HTR-8/SVneo (cell line): ENCODE measurements at regions not wholly inside any gene's neighbourhood (a gene's known extent, or its start where the extent isn't known, plus 50 kb on each side); places are given as distances from the start of the nearest gene placed in this dataset.
"Not testable (repeated sequence)": the region's sequence is repeated elsewhere in the genome, so short reads cannot be mapped to it uniquely, and the experiment has no call there.

Source experiments
- DNase-seq: peaks from one replicate; pipeline ENCODE4 v3.0.0; 2011; ENCODE audit warnings: low spot score, mixed read lengths; ENCODE audit not compliant: insufficient read length
- FAIRE-seq: peaks from 2 replicates; lab custom pipeline; 2011; peaks lifted over from hg19 to GRCh38; lab: Jason Lieb, UNC

DNA sequence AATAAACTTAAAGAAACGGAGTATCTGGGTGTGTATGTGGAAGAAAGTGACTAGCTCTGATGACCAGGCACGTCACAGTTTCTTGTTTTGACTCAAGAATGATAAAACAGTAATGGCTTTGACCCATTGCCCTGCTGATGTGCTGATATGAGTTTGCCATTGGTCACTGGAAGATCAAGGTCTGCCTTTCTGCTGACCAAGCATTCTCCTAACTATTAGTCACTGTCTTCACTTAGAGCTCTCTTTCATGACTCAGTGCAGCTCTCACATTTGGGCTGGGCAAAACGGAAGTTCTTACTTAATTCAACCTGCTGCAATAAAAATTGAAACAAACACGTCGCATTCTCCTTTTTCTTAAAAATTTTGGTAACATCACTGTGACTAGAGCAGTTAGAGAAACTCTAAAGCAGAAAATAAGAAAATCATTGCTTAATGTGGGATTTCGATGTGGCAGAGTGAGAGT, 366.7 kb downstream of the BTG1 start:
- FAIRE-seq = peak; percentile 65

DNA sequence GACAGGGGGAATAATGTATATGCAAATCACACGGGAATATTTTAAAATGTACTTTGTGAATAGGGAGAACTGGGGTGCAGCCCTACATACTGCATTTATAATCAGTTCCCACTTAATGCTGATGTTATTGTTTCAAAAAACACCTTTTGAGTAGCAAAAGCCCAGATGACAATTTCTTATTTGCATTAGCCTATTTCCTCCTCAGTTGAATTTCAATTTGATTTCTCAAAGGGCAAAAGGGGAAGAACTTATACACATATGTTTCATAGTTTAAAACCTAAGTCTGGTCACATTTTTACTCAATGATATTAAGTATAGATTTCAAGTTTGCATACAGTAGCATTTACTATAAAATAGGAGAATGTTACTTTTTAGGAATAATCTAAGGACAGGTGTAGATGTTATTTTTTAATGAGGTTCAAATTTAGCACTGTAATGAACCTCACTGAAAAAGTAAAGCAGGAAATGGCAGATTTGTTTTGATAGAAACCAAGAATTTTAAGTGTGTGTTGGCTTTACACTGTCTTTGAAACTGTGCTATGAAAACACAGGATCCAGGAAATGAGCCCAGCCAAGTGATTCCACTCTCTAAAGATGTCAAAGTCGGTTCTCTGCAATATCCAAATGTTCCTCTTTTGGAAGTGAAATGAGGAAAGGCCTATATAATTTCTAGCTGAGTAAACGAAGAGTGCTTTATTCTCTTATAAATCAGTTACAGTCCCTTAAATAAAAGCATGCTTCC, 367.4 kb downstream of the BTG1 start:
- FAIRE-seq (no peak), DNase-seq (no peak)

More for the DNA sequence above, 366.7 kb downstream of the BTG1 start:
- DNase-seq = peak; percentile 68

DNA sequence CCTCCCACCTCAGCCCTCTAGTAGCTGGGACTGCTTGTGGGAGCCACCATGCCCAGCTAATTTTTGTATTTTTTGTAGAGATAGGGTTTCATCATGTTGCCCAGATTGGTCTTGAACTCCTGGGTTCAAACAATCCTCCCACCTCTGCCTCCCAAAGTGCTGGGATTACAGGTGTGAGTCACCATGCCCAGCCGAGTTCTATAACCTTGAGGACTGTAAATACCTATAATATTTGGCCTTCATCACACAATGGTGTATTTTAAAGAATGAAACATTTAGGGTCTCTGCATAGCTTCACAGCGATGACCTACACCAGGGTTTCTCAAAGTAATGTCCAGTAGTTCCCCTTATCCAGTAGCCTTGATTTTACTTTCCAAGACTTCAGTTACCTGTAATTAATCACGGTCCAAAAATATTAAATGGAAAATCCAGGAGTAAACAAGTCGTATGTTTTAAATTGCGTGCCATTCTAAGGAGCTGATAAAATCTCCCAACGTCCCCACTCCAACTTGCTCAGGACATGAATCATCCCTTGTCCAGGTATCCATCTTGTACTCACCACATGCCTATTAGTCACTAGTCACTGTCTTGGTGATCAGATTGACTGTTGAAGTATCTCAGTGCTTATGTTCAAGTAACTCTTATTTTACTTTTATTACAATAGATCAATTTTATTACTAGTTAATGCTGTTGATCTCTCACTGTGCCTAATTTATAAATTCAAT, 368.2 kb downstream of the BTG1 start:
- DNase-seq = peak; percentile 3
- FAIRE-seq = no peak

DNA sequence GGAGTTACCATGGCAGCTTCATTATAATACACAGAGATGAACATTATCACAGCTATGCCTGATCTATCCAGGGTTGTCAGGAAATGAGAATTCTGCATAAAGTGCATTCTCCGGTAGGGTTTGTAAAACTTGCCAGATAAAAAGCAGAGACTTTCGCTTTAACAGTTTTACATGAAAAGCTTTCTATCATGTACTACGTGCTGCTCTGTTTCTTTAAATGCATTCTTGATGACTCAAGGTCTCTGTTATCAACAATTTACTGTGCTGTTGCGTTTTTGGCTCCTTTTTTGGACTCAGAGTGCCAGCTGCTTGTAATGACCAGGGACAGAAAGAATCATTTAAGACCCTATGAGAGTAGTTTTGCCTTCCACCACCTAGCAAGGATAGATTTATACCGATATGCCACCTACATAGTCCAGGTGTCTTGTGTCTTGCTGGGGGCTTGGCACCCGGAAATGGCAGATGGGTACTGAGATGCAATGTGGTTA, 371.2 kb downstream of the BTG1 start:
- FAIRE-seq = no peak
- DNase-seq = peak; percentile 3

DNA sequence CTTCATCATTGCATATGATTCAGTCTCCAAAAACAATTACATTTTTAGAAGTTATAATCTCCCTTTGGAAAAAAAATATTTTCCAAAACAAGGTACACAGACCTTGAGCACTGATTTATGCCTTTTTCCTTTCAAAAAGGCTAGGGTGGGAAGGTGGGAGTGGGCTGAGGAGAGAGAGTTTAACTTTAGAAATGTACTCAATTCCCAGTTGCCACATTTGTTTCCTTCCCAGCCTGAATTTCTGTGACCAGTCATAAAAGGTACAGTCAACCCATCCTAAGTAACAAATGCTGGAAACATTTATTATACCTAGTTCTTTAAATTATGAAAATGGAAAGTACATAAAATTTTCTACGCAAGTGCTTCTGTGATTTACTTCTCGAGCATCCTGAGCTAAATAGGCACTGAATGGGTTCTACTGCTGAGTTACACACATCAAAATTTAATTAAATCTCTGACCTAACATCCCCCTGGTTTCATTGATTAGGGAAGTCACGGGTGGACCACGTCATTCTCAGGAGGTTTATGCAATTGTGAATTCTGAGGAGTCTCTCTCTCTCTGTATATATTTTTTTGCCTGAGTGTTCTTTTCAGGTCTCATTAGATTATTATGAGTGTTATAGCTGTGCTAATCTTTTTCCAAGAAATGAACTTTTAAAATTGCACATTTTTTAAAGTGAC, 371.8 kb downstream of the BTG1 start:
- DNase-seq = no peak
- no peak for FAIRE-seq

DNA sequence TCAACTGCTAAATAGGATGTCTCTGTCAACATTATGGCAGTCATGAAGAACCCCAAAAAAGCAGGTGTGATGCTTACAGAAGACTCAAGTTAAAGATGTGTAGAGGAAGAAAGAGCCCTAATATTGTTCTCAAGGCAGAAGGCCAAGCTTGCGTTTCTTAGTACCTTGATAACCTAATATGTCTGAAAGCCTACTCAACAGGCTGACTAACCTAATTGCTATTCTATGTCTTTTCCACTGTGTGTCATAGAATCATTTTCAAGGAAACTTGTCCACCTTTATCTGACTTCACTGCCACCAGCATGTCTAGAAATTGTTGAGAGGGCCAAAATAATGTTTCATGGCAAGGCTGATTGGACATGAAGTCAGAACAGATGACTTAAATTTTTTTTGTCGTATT, 373.2 kb downstream of the BTG1 start:
- DNase-seq = no peak
- no peak for FAIRE-seq

DNA sequence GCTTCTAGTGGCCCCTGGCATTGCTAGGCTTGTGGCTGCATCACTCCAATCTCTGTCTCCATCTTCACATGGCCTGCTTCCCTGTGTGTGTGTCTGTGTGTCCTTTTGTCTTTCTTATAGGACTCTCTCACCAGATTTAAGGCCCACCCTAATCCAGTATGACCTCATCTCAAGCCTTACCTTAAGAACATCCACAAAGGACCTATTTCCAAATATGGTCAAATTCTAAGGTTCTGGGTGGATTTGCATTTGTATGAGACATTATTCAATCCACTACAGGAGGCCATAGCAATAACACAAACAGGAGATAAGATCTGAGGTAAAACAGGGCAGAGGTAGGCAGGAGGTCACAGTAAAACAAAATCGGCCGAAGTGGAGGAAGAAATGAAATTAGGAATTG, 375.9 kb downstream of the BTG1 start:
- FAIRE-seq (no peak), DNase-seq (no peak)

DNA sequence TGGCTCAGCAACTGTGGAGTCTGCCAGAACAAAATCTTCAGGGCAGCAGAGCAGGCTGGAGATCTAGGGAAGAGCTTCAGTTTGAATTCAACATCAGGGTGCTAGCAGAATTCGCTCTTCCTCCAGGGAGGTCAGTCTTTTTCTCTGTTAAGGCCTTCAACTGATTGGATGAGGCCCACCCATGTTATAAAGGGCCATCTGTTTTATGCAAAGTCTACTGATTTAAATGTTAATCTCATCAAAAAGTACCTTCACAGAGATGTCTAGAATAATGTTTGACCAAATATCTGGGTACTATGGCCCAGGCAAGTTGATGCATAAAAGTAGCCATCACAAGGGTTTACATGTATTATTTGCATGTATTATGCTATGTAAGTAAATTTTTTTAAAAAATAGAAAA, 378.4 kb downstream of the BTG1 start:
- FAIRE-seq = no peak

DNA sequence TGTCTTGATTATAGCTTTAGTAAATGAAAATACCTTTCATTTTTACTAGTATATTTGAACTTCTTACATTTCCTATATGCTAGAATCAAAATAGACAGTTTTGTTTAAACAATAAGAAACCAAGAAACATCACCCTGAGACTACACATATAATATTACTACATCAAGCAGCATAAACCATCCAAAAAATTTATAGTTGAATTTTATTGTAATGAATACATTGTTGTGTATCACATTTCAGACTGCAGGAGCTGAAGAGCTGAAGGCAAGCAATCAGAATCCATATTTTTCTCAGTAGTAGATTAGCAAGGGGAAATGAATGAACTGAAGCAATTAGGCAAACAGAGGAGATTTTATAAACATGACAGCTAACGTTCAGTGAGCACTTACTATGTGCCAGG, 379.2 kb downstream of the BTG1 start:
- DNase-seq (no peak), FAIRE-seq (no peak)

More for the DNA sequence above, 378.4 kb downstream of the BTG1 start:
- DNase-seq = no peak

DNA sequence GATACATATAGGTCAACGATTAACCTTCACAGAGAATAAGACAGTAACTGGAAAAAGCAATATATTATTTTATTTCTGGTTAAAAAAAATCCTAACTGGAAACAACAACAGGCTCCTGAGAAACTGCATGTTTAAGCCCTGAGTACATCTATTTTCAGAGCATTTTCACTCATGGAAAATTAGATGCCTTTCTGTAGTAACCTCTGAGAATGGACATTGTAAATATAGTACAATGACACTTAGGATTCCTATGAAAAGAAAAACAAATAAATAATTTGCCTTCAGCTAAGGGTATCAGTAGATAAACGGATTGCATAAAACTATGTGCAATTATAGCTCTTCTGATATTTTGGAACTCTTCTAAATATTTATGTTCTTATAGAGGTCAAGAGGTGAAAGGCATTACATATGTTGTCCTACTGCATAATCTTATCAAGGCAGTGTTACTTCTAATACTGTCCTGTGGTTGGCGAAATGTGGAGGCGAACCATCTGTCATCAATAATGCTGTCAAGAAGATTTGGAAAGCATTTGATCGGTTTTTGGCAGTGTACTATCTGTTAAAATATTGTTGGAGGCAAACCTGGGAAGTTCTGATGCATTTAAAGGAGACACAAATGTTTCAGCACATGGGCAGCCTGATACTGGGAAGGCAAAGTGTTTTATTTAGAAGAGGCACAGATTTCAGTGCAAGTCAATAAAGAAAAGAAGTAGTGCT, 381.8 kb downstream of the BTG1 start:
- DNase-seq (no peak), FAIRE-seq (no peak)

DNA sequence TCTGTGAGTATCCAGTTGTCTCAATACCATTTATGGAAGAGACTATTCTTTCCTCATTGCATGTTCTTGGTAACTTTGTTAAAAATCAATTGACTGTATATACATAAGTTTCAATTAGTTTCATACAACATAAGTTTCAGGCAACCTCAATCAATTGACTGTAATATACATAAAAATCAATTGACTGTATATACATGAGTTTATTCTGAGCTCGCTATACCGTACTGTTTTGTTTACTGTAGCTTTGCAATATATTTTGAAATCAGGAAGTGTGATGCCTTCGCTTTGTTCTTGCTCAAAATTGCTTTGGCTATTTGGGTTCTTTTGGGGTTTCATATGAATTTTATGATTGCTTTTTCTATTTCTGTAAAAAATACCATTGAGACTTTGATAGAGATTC, 392.0 kb downstream of the BTG1 start:
- FAIRE-seq (no peak), DNase-seq (no peak)

DNA sequence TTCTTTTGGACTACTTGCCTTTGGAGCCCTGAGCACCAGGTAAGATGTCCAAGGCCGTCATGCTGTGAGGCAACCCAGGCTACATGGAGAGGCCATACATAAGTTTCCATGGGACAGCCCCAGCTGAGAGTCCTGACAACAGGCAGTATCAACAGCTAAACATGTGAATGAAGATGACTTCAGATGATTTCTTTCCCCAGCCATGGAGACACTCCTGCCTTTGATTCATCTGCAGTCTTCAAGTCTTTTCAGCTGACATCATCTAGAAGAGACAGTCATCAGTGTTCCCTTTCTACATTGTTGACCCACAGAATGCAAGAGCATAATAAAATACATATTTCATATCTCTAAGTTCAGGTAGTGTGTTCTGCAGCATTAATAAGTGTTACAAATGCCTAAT, 398.7 kb downstream of the BTG1 start:
- no peak for FAIRE-seq
- no peak for DNase-seq

DNA sequence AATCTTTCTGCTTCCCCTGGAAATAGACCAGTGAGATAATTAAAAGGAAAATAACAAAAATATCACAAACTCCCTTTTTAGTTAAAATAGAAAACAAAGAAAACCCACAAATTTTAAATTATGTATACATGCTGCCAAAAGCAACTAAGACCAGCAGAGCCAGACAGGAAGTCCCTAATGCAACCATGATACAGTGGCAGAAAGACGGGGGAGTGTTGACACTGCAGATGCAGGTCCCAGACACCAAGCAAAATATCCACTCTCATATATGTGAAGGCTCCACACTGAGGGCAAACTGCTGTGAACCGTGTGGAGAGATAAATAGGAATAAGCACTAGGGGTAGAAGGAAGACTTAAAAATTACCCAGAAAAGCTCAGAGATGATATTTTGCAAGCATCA, 401.0 kb downstream of the BTG1 start:
- DNase-seq = no peak

DNA sequence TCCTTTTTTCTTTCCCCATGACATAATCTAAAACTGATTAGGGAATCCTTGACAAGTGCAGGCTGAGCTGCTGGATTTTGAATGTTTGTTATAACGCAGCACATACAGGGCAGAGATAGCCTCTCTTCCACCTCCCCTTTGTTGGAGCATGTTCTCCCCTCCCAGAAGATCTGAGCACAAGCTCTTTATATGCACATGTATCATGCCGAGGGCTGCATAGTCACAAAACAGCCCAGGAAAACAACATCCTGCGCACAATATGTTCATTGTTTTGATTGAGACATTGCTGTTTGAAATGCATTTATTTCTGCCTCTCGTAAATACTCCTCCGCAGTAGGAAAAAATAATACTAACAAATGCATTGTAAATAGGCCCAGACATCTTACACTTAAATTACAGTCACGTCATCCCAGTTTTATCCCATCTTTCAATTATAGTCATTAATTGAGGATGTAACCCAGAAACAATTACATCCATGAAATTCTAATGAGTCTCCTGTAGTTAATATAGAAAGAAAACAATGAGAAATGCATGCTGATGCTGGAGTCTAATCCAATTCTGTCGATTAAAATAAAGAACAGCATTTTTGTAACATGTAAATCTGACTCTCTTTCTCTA, 401.8 kb downstream of the BTG1 start:
- FAIRE-seq (no peak), DNase-seq (no peak)

More for the DNA sequence above, 401.0 kb downstream of the BTG1 start:
- FAIRE-seq = no peak

DNA sequence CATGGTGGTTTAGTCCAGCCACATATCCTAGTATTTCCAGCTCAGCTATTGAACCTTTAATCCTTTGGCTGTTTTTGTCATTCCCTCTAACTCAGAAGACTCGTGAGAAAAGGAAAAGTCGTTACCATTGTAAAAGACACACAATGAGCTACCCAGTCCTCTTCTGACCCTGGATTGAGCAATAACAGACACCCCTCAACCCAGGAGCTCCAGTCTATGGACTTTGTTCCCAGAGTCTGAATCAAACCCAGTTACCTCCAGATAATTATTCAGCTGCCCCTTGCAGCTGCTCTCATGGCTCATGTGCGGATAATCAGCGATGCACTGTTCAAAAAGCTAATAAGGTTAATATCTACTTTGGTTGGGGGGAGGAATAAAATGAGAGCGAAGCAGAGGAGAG, 402.4 kb downstream of the BTG1 start:
- FAIRE-seq (no peak), DNase-seq (no peak)

DNA sequence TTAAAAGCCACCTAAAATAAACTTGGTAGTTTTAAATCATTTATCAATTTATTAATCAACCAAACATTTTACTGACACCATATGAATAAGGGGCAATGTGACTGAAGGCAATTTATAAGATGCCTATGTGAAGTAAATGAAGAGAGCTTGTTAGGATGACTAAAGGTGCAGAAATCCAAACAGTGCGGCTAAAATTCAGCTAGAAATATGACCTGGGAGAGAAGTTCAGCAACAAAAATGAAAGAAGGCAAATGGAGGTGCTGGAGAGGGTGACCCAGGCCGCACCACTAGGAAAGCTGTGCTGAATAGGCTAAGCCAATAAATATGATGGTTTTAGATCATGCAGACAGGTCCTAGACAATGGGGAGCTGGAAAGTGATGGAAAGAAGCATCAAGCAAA, 403.7 kb downstream of the BTG1 start:
- DNase-seq (no peak), FAIRE-seq (no peak)

DNA sequence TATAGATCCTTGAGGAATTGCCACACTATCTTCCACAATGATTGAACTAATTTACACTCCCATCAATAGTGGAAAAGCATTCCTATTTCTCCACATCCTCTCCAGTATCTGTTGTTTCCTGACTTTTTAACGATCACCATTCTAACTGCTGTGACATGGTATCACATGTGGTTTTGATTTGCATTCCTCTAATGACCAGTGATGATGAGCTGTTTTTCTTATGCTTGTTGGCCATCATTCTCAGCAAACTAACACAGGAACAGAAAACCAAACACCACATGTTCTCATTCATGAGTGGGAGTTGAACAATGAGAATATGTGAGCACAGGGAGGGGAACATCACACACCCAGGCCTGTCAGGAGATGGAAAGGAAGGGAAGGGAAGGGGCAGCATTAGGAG, 411.8 kb downstream of the BTG1 start:
- DNase-seq, FAIRE-seq: not testable (repeated sequence)

DNA sequence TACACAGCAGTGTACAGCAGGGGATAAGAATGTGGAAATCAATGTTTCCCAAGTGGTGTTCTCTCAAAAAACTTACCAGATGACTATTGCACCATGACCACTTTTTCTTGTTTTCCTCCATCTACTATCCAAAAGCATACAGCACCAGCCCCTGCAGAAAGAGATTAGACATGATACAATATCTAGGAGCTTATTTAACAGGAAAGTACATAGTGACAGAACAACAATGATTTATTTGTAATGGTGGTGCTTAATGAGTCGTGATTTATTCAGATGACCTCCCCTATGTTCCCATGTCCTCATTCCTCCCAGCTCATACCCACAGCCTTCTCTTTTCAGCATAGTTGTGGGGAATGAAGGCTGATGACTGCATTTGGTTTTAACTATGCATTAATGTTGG, 413.6 kb downstream of the BTG1 start:
- FAIRE-seq = no peak

DNA sequence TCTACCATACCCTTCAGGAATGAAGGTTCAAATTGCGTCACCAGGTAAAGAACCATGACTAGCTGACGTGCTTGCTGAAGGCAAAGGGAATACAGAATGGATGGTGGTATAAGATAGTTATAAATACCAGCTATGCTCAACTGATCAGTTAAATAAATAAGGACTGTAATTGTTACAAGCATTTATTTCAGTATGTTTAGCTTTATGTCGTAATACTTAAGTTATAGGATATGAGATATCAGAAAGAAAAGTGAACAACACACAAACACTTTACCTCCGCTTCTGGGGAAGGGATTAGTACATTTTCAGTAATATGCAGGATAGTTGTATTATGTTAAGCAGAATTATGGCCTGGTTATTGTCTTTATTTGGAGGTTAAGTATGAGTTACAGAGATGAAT, 416.1 kb downstream of the BTG1 start:
- no peak for DNase-seq
- FAIRE-seq = no peak

More for the DNA sequence above, 413.6 kb downstream of the BTG1 start:
- no peak for DNase-seq

DNA sequence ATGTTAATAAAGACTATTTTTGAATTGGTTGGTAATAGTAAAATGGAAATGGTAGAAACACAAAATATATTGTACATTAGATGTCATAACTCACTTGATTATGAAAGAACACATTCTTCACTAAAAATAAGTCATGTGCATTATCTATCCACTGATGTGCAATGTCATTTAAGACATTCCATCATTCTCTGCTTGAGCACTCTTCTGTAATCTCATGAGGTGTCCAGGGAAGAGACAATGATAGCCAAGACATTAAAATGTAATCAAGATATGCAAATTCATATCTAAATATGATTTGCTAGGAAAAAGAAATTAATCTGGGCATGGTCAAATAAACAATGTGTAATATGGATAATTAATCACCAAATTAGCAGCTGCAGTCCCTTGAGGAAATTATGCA, 422.5 kb downstream of the BTG1 start:
- no peak for DNase-seq
- FAIRE-seq = no peak
